ENCODE measurements at regions not wholly inside any gene's neighbourhood (a gene's known extent, or its start where the extent isn't known, plus 50 kb on each side); places are given as distances from the start of the nearest gene placed in this dataset.

GRCh38 chr11:100560606-100561005, 126.5 kb upstream of the ARHGAP42 start:
- 9% methylated on average over 3 of the region's 3 CpGs for WGBS (ENCODE audit: low lambda C conversion rate)
- ChIA-PET POLR2A (no interaction called here), CTCF (ENCODE audit: low intra/inter-chr PET ratio, low total read pairs) (no interaction called here)
- H3K9ac ChIP-seq (ENCODE audit: insufficient read depth, low read depth, low read length) = no peak overlapping the region
- FAIRE-seq (no peak), DNase-seq (ENCODE audit: low spot score) (no peak), ATAC-seq (no peak)
- BruUV-seq (replicated peaks) = no TSS peak
- TF ChIP-seq ETV5 (CRISPR knock-in tag; IDR thresholded peaks at IDR 0.05; ENCODE audit: borderline replicate concordance) (no peak), ZNF577 (CRISPR knock-in tag; IDR thresholded peaks at IDR 0.05; ENCODE audit: borderline replicate concordance, low read depth) (no peak), ARHGAP35 (CRISPR knock-in tag; IDR thresholded peaks at IDR 0.05; ENCODE audit: borderline replicate concordance) (no peak), ARNTL (CRISPR knock-in tag; IDR thresholded peaks at IDR 0.05) (no peak), ZNF513 (CRISPR knock-in tag; conservative IDR thresholded peaks at IDR 0.05) (no peak), ZNF749 (CRISPR knock-in tag; IDR thresholded peaks at IDR 0.05; ENCODE audit: borderline replicate concordance) (no peak), SAP130 (CRISPR knock-in tag; IDR thresholded peaks at IDR 0.05; ENCODE audit: low read depth) (no peak), MYC (CRISPR knock-in tag; IDR thresholded peaks at IDR 0.05; ENCODE audit: borderline replicate concordance) (no peak), GRHL1 (CRISPR knock-in tag; conservative IDR thresholded peaks at IDR 0.05) (no peak), ZNF331 (CRISPR knock-in tag; IDR thresholded peaks at IDR 0.05) (no peak), ATF2 (CRISPR knock-in tag; IDR thresholded peaks at IDR 0.05) (no peak), ZFP36 (IDR thresholded peaks at IDR 0.05; ENCODE audit: borderline replicate concordance, low read depth, low read length, partially characterized antibody) (no peak)
- H3K4me1 ChIP-seq (ENCODE audit: insufficient read depth, low read length) = no peaks in the 10 kb centered on the region
- no peaks in the 10 kb centered on the region for H3K27me3 ChIP-seq (ENCODE audit: control insufficient read depth in 1 of 2, insufficient read depth in 2 of 2, low read length in 2 of 2)
- no peaks in the 10 kb centered on the region for H3K9me3 ChIP-seq (ENCODE audit: low read length)
- no peaks in the 10 kb centered on the region for H4K20me1 ChIP-seq (ENCODE audit: insufficient read depth, low read length)
- intact Hi-C loops (cut with micrococcal nuclease; ENCODE audit: unreplicated experiment) = no loop called here
- H3K4me3 ChIP-seq (replicated peaks in 1 of 3; ENCODE audit: insufficient read depth in 1 of 3, low read depth in 2 of 3, low read length in 3 of 3) = no peak overlapping the region
- H3K4me2 ChIP-seq (ENCODE audit: low read depth, low read length) = no peak overlapping the region
- H3K36me3 ChIP-seq (replicated peaks in 1 of 2; ENCODE audit: control insufficient read depth in 1 of 2, insufficient read depth in 2 of 2, low read length in 2 of 2) = no peaks in the 10 kb centered on the region
- no peak overlapping the region for H2AFZ ChIP-seq (ENCODE audit: low read length)
- H3K27ac ChIP-seq (ENCODE audit: extremely low read length, insufficient read depth, low read length) = no peak overlapping the region
- no peaks in the 10 kb centered on the region for H3K79me2 ChIP-seq (ENCODE audit: insufficient read depth, low read length)
- in situ Hi-C loops (cut with HindIII; ENCODE audit: extremely low pct_ligation_motif_present, low pct_unique_long_range_greater_than_20kb) = no loop called here
